PC-9 (cell line): ENCODE measurements at regions not wholly inside any gene's neighbourhood (a gene's known extent, or its start where the extent isn't known, plus 50 kb on each side); places are given as distances from the start of the nearest gene placed in this dataset.
"Not testable (repeated sequence)": the region's sequence is repeated elsewhere in the genome, so short reads cannot be mapped to it uniquely, and the experiment has no call there.

Source experiments
- EZH2 ChIP-seq: fragments of 200-600 bp; sonication (generic); IDR thresholded peaks from 2 replicates; pipeline ENCODE4 v1.8.0; 2017; ENCODE audit warnings: antibody characterized with exemption, low read depth
- TF ChIP-seq, protein P1 (sequence below): fragments of 200-600 bp; sonication (generic); conservative IDR thresholded peaks from 2 replicates; pipeline ENCODE4 v1.6.1; 2017; ENCODE audit warnings: mixed run types, antibody characterized with exemption, mild to moderate bottlenecking, moderate library complexity

DNA sequence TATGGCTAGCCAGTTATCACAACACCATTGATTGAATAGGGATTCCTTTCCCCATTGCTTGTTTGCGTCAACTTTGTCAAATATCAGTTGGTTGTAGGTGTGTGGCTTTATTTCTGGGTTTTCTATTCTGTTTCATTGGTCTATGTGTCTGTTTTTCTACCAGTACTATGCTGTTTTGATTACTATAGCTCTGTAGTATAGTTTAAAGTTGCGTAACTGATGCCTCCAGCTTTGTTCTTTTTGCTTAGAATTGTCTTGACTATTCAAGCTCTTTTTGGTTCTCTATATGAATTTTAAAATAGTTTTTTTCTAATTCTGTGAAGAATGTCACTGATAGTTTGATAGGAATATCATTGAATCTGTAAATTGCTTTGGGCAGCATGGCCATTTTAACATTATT lies 194.9 kb upstream of the FN1 start:
- TF ChIP-seq, protein P1, sequence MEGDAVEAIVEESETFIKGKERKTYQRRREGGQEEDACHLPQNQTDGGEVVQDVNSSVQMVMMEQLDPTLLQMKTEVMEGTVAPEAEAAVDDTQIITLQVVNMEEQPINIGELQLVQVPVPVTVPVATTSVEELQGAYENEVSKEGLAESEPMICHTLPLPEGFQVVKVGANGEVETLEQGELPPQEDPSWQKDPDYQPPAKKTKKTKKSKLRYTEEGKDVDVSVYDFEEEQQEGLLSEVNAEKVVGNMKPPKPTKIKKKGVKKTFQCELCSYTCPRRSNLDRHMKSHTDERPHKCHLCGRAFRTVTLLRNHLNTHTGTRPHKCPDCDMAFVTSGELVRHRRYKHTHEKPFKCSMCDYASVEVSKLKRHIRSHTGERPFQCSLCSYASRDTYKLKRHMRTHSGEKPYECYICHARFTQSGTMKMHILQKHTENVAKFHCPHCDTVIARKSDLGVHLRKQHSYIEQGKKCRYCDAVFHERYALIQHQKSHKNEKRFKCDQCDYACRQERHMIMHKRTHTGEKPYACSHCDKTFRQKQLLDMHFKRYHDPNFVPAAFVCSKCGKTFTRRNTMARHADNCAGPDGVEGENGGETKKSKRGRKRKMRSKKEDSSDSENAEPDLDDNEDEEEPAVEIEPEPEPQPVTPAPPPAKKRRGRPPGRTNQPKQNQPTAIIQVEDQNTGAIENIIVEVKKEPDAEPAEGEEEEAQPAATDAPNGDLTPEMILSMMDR: not testable (repeated sequence)
- TF ChIP-seq EZH2: not testable (repeated sequence)
